ENCODE measurements at regions not wholly inside any gene's neighbourhood (a gene's known extent, or its start where the extent isn't known, plus 50 kb on each side); places are given as distances from the start of the nearest gene placed in this dataset.

DNA sequence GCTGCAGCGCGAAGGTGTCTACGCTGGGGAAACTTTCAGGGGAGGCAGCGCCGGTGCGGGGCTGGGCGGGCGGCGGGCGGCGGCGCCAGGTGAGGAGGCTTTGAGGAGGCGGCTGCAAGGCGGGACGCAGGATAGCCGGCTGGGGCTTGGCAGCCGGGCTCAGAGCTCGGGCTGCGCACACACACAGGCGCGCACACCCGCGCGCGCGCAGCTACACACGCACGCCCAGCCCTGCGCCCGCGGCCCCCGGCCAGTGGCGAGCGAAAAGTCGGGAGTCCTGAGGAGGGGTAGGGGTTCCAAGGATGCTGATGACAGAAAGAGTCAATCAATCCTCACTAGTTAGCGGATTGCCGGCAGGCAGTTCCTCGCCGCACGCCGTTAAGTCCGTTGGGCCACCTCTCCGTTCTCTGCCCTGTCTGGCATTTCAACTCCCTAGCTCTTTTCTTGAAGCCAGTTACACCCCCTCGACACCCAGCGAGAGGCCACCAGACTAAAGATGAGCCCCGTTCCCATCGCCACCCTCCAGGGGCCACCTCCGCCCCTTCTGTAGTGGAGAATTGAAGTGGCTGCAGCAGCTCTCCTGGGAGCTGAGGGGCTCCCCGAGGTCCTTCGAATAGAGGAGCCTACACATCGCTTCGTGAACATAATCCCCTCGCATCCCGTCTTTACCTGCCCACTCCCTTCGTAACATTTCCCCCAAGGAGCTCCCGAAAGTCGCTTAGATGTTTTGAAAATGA lies 1640.3 kb upstream of the C9orf72 start, which contains the start of gene LINGO2:
TSS of gene LINGO2 (minus strand) at position 185 of the 737 bp plus-strand sequence.
- Mint-ChIP-seq H3K4me1 (ENCODE audit: low read depth, unreplicated experiment) (peaks cover 8% of the 10 kb centered on the region), H3K9me3 (ENCODE audit: unreplicated experiment) (peaks cover 11% of the 10 kb centered on the region), H3K27ac (ENCODE audit: unreplicated experiment) (peak within 1 kb of the TSS; percentile 48), H3K27me3 (ENCODE audit: unreplicated experiment) (peaks cover 16% of the 10 kb centered on the region), H3K4me3 (ENCODE audit: unreplicated experiment) (peak within 1 kb of the TSS; percentile 96), H3K36me3 (ENCODE audit: unreplicated experiment) (no peaks in the 10 kb centered on the region)
- peak; percentile 65 for DNase-seq
- TF ChIP-seq, protein P1, sequence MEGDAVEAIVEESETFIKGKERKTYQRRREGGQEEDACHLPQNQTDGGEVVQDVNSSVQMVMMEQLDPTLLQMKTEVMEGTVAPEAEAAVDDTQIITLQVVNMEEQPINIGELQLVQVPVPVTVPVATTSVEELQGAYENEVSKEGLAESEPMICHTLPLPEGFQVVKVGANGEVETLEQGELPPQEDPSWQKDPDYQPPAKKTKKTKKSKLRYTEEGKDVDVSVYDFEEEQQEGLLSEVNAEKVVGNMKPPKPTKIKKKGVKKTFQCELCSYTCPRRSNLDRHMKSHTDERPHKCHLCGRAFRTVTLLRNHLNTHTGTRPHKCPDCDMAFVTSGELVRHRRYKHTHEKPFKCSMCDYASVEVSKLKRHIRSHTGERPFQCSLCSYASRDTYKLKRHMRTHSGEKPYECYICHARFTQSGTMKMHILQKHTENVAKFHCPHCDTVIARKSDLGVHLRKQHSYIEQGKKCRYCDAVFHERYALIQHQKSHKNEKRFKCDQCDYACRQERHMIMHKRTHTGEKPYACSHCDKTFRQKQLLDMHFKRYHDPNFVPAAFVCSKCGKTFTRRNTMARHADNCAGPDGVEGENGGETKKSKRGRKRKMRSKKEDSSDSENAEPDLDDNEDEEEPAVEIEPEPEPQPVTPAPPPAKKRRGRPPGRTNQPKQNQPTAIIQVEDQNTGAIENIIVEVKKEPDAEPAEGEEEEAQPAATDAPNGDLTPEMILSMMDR (IDR thresholded peaks at IDR 0.05; ENCODE audit: partially characterized antibody, unreplicated experiment) = no peak

DNA sequence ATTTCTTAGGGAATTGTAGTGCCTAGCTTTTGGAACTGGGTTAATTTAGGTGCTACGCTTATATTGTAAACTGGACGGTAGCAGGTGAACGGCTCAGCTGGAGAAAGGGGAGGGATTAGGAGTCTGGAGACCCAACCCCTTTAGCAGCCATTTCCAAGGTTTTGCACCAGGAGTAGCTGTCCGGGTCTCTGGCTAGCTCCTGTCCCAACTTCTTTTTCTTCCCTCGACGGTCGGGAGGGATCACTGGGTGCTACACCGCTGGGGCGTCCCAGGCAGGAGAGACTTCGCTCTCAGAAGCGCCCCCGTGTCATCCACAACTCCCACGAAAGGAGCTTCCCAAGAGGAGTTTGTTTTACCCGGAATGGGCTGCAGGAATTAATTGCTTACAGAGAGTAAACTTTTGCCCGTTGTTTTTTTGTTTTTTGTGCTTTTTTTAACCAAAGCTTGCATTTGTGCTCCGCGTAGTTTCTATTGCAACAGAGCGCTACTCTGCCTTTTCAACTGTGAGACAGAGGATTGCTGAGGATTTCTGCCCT lies 1640.9 kb upstream of the C9orf72 start:
- H3K36me3 Mint-ChIP-seq (ENCODE audit: unreplicated experiment) = no peaks in the 10 kb centered on the region
- H3K9me3 Mint-ChIP-seq (ENCODE audit: unreplicated experiment) = peaks cover 11% of the 10 kb centered on the region
- no peak overlapping the region for H3K27ac Mint-ChIP-seq (ENCODE audit: unreplicated experiment)
- peak overlapping the region; percentile 96 for H3K4me3 Mint-ChIP-seq (ENCODE audit: unreplicated experiment)
- peak; percentile 40 for DNase-seq
- peaks cover 8% of the 10 kb centered on the region for H3K4me1 Mint-ChIP-seq (ENCODE audit: low read depth, unreplicated experiment)
- TF ChIP-seq, protein P1 (IDR thresholded peaks at IDR 0.05; ENCODE audit: partially characterized antibody, unreplicated experiment) = no peak
- peaks cover 16% of the 10 kb centered on the region for H3K27me3 Mint-ChIP-seq (ENCODE audit: unreplicated experiment)

DNA sequence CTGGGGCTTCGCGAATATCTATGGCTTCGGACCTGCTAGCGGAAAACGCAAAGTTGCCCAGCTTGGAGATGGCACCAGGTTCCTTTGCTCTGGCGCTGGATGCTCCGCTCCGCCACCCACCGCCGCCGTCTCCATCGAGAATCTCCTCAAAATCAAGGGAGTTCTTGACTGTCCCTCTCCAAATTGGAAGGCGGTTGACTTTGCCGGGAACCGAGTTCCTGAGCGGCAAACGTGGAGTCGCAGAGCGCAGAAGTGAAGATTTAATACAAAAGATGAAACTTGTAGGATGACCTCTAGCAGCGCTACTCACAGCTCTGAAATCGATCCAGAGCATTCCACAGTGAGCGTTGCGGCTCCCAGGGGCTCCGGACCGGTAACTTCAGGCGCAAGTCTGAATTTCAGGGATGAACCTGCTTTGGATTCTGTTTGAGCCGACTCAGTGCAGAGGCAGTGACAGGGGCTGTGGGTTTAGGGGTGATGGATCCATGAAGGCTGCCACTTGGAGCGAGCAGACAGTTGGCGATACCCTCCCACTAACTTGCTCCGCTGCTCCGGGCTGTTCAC lies 1641.5 kb upstream of the C9orf72 start:
- TF ChIP-seq, protein P1 (IDR thresholded peaks at IDR 0.05; ENCODE audit: partially characterized antibody, unreplicated experiment) = no peak
- Mint-ChIP-seq H3K9me3 (ENCODE audit: unreplicated experiment) (peaks cover 11% of the 10 kb centered on the region), H3K4me1 (ENCODE audit: low read depth, unreplicated experiment) (peaks cover 8% of the 10 kb centered on the region), H3K27ac (ENCODE audit: unreplicated experiment) (no peak overlapping the region), H3K4me3 (ENCODE audit: unreplicated experiment) (peak overlapping the region; percentile 96), H3K27me3 (ENCODE audit: unreplicated experiment) (peaks cover 16% of the 10 kb centered on the region), H3K36me3 (ENCODE audit: unreplicated experiment) (no peaks in the 10 kb centered on the region)
- peak; percentile 23 for DNase-seq

DNA sequence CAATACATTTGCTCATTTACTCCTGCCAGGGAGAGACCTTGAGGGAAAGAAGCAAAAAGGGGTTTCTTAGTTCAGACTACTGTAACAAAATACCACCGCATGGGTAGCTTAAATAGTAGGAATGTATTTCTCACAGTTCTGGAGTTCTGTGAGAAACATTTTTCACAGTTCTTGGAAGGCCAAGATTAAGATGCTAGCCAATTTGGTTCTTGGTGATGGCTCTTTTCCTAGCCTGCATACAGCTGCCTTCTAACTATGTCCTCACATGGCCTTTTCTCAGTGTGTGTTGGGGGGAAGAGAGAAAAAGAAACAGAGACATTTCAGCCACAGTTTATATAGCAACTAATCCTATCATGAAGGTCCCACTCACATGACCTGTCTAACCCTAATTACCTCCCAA lies 1644.7 kb upstream of the C9orf72 start:
- TF ChIP-seq, protein P1 (IDR thresholded peaks at IDR 0.05; ENCODE audit: partially characterized antibody, unreplicated experiment) = no peak
- DNase-seq = no peak
- no peak overlapping the region for H3K27ac Mint-ChIP-seq (ENCODE audit: unreplicated experiment)
- H3K36me3 Mint-ChIP-seq (ENCODE audit: unreplicated experiment) = no peaks in the 10 kb centered on the region
- peaks cover 11% of the 10 kb centered on the region for H3K27me3 Mint-ChIP-seq (ENCODE audit: unreplicated experiment)
- H3K9me3 Mint-ChIP-seq (ENCODE audit: unreplicated experiment) = peaks cover 1% of the 10 kb centered on the region
- H3K4me3 Mint-ChIP-seq (ENCODE audit: unreplicated experiment) = no peak overlapping the region
- peaks cover 2% of the 10 kb centered on the region for H3K4me1 Mint-ChIP-seq (ENCODE audit: low read depth, unreplicated experiment)
